Activated CD8-positive, alpha-beta memory T cell treated with anti-CD3 and anti-CD28 coated beads, Interleukin-2, amount 50 U/mL, for 24 hours (primary cell): ENCODE measurements at regions not wholly inside any gene's neighbourhood (a gene's known extent, or its start where the extent isn't known, plus 50 kb on each side); places are given as distances from the start of the nearest gene placed in this dataset.
"Not testable (repeated sequence)": the region's sequence is repeated elsewhere in the genome, so short reads cannot be mapped to it uniquely, and the experiment has no call there.

Source experiments
- DNase-seq: peaks from one replicate; pipeline ENCODE4 v3.0.0-alpha.2; 2020; ENCODE audit errors: extremely low read depth

DNA sequence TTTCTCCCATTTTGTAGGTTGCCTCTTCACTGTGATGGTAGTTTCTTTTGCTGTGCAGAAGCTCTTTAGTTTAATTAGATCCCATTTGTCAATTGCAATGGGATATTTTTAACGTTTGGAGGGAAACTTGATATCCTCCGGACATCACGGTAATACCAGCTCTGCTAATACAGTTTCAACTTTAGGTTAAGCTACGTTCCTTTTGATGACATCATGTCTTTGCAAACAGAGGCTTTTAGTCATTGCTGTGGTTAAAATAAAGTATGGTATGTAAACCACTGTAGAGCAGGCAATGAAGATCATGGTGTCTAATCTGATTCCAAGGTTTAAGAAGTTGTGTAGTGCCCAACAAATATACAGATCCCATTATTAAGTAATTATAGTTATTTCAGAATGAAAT is 168.0 kb upstream of the CHD6 start:
- DNase-seq, result no peak

GRCh38 chr20:41784209-41784958 is 166.2 kb upstream of the CHD6 start:
- DNase-seq, result no peak

- no peak for DNase-seq
Observed at GRCh38 chr20:41783423-41784208, 165.4 kb upstream of the CHD6 start.

DNA sequence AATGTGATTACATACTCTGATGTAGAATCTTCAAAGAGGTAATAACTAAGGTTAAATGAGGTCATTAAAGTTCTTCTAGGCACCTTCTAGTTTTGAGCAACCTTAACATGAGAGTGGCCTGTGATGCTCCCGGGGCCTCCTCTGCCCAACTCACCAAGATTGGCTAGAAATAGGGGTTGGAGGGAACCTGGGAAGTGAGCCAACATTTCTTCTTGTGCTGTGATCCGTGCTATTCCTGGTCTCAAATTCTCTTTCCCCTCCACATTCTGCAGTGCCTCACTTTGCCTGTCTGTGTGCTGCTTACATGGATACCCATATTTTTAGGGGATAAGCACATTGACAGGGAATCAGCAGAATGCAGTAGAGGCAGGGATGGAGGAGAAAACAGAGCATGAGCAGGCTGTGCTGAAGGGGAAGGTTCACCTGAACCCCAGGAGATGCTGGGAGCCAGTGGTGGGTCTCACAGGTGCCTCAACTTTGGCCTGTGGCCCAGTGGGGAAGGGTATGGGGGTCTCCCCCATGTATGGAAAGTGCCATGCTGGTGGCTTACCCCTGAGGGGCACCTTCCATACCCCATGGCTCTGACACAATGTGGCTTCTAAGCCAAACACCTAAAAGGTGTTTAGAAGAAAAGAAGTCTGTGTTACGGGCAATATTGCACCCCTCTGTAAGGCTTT is 164.7 kb upstream of the CHD6 start:
- no peak for DNase-seq

GRCh38 chr20:41782255-41782654 is 164.1 kb upstream of the CHD6 start:
- DNase-seq, result no peak

DNA sequence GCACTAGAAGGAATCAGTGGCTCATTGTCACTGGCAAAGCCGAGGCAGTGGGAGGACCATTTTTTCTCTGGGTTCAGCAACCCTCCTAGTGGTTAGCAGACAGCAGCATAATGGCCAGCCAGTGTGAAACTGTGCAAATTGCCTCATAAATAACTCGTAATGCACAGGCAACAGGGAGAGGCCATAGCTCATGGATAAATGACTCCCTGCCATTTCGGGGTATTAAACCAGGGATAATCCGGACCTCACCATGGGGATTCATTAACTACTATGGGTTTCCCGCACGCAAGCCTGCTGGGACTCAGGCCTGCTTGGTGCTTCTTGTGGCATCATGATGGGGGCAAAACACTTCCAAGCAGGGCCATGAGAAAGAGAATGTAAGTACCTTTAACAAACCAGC is 158.2 kb upstream of the CHD6 start:
- no peak for DNase-seq

GRCh38 chr20:41774291-41774690 is 156.1 kb upstream of the CHD6 start:
- DNase-seq, result no peak

DNA sequence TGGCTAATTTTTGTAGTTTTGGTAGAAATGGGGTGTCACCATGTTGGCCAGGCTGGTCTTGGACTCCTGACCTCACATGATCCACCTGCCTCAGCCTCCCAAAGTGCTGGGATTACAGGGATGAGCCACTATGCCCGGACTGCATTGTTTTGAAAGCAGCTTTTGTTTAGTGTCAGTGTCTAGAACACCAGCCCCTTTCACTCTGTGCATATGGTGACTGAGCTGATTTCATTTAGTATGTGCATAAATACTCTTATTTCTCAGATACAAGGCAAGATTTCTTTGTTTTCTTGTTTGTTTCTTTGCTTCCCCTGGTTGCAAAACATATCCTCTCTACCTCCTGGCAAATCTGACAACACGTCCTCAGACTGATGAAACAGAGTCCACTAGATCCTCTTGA is 152.8 kb upstream of the CHD6 start:
- DNase-seq, result no peak

- DNase-seq, result no peak
Observed at GRCh38 chr20:41770427-41770826, 152.2 kb upstream of the CHD6 start.

GRCh38 chr20:41769592-41770018 is 151.4 kb upstream of the CHD6 start:
- DNase-seq, result no peak

DNA sequence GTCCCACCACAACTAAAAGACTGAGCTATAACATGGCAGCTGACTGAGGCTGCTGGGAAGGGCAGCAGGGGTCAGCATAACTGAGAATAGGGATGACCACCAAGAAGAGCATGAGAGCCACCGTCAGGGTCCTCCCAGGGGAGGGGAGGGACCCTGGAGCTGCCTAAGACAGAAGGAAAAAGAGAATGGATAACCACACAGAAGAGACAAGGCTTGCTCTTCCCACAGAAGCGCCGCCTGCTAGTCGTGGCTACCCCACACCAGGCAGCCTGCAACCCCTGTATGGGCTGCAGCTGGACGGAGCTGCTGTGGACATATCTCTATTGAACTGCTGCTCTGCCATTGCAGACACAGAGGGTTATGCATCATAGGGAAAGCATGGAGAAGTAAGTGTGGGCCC is 132.0 kb upstream of the CHD6 start:
- no peak for DNase-seq

DNA sequence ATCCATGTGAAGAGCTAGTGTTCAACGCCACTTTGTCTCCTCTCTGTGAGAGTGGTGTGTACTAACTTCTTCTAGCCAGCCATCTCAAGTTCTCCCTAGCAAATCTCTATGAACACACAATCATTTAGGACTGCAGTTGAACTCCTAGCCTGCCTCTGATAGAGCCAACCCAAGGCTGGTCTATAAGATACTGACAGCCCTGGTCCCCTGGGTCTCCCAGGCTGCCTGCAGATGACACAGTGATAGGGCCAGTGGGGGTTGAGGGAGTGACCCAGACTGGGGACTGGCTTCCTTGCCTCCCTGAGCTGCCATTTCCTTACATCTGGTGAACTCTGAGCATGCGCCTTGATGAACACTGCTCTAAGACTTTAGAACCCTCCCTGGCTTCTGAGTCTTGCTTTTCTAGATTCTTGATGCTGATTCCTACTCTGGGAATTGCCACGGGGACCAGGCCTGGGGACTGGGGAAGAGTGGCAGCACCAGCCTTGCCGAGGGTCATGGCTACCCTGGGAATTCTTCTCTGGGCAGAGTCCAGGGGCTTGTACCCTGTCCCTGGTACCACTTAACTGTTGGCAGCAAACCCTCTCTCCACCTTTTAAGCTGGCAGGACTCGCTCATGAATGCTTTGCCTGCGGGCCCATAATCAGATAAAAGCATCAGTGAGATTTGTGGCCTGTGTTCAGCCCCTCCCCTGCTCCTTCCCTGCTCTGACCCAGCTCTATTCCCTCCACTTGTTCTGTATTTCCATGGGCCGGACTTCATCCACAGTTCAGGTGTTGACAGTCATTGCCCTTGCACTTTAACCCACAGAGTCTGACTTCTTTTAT is 130.8 kb upstream of the CHD6 start:
- no peak for DNase-seq

GRCh38 chr20:41748051-41748450 is 129.9 kb upstream of the CHD6 start:
- DNase-seq, result no peak

DNA sequence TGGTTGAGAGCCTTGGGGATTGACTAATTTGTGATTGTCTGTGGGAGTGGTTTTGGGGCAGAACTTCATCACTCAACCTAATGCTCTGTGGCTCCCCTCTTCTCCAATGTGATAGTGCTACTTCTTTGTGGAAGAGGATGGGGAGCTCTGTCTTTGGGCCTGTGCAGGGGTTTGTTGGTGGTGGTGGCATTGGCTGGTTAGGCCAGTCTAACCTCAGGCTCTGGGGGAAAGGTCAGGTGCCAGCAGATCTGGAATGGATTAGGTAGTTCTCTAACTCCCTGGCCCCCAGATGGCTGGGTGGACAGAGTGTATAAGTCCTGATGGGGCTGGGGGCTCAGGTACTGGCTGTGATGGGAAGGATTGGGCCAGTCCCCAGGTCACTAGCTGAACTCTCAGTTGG is 129.0 kb upstream of the CHD6 start:
- no peak for DNase-seq

GRCh38 chr20:41746635-41747034 is 128.5 kb upstream of the CHD6 start:
- no peak for DNase-seq

DNA sequence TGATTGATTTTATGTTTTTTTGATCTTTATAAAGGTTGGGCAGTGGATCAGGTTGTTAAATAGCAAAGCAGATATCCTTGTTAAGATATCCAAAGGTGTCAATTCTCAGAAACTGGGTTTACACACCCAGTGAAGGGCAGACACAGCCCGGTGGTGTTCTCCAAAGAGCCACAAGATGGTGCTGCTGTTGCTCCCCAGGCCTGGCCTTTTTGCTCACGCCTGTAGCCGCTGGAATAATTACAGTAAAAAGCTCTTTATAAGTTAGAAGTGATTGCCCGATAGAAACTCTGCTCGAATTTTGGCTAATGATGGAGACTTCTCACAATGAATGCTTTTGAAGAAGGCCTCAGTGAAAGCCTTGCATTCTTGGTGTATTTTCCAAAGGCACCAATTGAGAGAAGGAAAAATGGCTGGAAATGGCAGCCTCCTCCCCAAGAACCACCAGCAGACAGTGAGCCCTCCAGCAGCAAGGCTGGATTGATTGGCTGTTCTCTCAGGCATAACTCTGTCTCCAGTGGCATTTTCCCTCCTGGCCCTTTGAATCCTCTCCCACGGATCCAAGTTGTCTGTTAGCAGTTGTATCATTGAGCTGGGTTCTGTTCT is 120.5 kb upstream of the CHD6 start:
- no peak for DNase-seq

GRCh38 chr20:41735949-41736348 is 117.8 kb upstream of the CHD6 start:
- no peak for DNase-seq

DNA sequence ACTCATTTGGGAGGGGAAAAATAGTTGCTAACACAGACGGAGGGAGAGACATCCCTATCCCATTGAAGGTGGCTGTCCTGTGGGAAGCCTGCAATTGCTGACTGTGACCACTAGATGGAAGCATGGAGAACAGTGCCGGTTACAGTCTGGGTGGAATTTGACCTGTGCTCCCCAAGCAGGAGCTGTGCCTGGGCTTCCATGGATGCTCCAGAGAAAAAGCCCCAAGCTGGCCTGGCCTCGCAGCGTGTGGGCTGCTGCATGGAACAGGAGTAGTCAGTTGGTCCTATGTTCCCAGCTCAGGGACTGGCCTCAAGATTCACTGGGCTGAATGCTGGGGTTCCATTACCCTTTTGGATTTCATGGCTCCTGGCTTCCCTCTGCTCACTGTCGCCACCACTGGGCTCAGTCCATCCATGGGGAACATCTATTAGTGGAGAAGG is 116.3 kb upstream of the CHD6 start:
- no peak for DNase-seq

DNA sequence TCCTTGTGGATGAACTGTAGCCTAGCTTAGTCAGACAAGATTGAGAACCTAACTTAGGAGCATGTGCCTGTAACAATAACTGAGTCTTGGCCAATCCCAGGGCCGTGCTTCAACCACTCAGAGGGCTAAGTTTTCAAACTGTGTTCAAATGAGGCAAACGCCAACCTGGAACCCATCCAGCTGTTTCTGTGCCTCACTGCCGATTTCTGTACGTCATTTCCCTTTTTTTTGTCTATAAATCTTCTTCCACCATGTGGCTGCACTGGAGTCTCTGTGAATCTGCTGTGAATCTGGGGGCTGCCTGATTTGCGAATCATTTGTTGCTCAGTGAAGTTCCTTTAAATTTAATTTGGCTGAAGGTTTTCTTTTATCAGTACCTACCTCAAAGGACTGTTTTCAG is 115.0 kb upstream of the CHD6 start:
- no peak for DNase-seq

DNA sequence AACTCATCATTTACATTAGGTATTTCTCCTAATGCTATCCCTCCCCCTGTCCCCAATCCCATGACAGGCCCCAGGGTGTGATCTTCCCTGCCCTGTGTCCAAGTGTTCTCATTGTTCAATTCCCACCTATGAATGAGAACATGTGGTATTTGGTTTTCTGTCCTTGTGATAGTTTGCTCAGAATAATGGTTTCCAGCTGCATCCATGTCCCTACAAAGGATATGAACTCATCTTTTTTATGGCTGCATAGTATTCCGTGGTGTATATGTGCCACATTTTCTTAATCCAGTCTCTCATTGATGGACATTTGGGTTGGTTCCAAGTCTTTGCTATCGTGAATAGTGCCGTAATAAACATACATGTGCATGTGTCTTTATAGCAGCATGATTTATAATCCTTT is 113.0 kb upstream of the CHD6 start:
- DNase-seq, result not testable (repeated sequence)

DNA sequence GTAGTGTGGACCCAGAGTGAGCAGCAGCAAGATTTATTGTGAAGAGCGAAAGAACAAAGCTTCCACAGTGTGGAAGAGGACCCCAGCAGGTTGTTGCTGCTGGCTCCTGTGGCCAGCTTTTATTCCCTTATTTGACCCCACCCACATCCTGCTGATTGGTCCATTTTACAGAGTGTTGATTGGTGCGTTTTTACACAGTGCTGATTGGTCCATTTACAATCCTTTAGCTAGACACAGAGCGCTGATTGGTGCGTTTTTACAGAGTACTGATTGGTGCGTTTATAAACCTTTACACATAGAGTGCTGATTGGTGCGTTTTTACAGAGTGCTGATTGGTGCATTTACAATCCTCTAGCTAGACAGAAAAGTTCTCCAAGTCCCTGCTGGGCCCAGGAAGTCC is 109.5 kb upstream of the CHD6 start:
- DNase-seq, result not testable (repeated sequence)
